Activated CD8-positive, alpha-beta memory T cell treated with anti-CD3 and anti-CD28 coated beads, Interleukin-2, amount 50 U/mL, for 48 hours (primary cell): ENCODE measurements at regions not wholly inside any gene's neighbourhood (a gene's known extent, or its start where the extent isn't known, plus 50 kb on each side); places are given as distances from the start of the nearest gene placed in this dataset.
A peak's percentile ranks its signal among the peaks of the same experiment; 100 is the strongest.

Source experiments
- DNase-seq: peaks from one replicate; pipeline ENCODE4 v3.0.0-alpha.2; 2020

DNA sequence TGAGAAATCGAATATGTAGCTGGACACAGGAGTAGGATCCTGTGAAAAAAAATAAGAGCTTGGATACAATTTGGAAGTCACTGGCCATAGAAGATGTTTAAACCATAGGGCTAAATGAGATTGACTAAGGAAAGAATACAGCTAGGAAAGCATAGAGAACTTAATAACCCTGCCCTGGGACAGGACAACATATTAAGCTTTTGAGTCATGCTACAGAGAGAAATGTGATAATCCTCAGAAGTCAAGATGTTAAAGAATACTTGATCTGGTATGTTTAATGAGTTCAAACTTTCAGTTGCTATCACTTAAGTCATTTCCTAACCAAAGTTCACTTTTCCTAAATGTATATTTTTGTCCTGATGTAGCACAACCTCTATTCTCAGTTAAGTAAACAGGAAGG, 154.6 kb upstream of the TSHZ2 start:
- DNase-seq = no peak

DNA sequence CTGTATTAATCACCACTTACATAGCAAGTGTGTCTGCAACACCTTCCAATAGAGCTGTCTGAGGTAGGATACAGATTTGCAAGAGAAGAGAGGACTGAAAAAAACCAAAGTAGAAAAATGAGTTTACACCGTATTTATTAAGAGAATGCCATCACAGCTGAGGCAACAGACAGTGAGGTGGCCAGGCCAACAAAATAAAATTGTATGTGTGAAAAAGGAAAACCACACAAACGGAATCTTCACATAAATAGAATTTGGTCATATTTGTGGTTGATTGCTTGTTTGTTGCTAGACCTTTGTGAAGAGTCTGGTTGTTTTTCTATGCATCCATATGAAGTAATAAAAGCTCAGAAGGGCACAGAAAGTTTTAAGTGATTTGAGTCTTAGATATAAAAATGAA, 157.8 kb upstream of the TSHZ2 start:
- DNase-seq = no peak

DNA sequence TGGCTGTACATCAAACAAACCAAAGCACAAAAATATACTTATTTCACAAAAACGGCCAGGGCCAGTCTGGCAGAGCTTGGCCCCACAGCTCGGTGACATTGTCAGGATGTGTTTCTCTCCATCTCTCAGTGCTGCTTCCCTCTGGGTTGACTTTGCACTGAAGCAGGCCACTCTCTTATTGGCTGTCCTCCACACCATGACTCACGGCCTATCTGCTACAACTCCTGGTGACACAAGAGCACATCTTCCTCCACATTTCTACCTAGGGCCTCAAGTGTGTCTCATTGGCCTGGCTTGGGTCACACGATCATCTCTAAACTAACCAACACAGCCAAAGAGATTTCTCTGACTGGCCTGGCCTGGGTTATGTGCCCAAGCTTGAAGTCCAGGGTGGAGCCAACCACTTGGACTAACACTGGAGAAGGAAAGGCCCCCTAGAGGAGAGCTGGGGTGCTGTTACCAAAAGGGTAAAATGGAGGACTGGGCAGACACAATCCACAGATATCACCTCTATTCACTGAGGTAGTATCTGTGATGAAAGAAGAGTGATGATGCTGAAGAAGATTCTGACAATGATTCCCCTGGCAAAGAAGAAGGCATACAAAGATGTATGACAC, 159.8 kb upstream of the TSHZ2 start:
- DNase-seq = no peak

DNA sequence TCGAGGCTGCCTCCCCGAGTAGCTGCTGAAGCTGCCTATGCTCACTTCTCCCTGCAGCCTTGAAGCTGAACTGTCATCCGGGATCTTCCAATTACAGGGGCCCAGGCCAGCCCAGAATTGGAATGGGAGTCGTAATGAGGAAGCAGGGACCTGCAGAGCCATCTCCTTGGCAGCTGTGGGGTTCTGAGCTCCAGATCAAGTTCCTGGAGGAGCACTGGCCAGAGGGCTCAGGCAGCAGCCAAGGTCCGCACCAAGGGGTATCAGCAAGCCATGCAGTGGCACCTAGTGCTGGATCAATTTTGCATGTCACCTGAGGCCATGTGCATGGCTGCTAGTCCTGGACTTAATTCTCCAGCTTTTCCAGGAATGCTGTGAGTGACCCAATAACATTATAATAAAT, 163.2 kb upstream of the TSHZ2 start:
- no peak for DNase-seq

DNA sequence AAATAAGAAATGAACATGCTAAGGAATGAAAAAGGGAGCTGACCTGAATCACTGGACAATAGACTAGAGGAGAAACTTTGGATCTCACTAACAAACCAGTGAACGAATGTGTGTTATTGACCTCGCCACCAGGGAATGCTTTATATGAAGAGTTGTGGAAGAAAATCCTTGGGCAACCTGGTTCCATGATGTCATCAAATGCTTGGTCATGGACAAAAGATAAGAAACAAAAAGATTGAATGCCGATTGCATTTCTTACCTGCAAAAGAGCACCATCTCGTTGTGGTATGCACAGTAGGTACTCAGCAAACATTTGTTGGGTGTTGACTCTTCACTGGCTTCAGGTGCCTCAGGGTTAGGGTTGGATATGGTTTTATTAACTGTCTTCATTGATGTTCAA, 165.2 kb upstream of the TSHZ2 start:
- DNase-seq = no peak

DNA sequence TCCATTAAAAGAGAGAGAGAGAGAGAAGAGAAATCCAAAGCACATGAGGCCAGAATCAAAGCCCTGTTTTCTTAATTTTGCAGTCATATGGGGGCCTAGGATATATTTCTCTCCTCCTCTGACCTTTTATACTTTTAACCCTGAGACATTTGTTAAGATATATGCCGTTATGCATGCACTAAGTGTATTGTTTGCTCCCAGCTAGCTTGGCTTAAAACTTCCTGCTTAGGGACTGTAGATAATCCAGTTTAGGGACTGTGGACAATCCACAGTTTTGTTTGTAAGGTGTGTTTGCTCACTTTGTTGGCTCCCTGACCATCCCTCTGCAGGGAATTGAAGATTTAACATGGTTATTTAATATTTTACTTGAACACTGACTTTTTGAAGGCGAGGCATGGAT, 166.3 kb upstream of the TSHZ2 start:
- no peak for DNase-seq

DNA sequence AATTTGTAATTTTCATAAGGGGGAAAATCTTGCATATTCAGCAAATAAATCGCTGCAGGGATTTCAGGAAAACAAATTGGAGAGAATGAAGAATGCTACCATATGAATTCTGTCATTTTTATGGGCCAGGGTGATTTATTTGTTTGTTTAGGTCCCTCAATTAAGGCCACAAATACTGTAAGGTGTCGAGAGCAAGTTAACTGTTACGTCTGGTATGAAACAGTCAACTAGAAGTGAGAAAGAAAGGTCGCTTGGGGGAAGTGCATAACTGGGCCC, 166.9 kb upstream of the TSHZ2 start:
- DNase-seq = no peak

DNA sequence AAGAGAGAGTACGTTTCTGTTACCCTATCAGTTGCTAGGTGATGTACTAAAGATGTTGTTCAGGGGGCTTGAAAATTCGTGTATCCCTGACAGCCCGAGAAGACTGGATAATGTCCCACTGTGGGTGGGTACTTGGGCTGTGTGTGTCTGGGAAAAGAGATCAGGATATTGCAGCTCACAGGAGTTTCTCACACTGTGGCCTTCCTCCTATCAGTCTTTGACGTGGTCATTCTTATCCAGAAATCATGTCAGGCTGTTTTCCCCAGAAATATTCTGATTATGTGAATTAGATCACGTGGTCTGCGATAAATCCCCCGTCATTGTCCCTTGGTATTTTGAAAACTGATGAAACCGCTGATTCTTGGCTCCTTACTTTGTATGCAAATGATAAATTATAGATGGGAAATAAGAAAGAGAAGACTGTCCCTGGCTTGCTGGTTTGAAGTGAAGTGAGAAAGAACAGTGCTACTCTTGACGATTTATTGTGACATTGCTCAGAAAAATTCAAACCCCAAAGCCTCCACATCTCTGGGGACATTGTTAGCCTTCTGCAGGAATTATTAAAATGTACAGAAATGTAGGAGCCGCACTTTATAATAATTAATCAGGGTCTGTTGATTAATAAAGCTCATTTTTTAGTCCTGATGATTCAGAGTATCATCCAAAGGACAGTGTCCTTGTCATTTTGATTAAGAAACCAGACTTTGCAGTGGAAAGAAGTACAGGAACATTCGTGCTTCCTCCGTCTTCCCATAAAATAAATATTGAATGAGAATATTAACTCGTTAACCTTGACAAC, 167.5 kb upstream of the TSHZ2 start:
- no peak for DNase-seq

DNA sequence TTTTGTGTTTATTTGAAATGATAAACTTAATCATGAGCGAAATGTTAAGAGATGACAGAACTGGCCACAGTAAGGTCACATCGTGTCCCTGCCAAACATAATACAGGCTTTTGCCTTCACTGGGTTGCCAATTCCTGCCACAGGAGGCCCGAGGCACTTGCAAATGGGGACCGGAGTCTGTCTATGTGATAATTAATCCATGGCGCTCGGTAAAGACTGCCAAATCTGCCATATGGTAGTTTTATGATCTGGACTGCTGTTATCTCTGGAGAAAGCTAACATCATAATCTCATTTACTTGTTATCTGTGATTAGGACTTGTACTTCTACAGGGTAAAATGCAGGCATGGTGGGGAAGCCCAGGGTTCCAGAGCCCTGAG, 170.5 kb upstream of the TSHZ2 start:
- DNase-seq = no peak

DNA sequence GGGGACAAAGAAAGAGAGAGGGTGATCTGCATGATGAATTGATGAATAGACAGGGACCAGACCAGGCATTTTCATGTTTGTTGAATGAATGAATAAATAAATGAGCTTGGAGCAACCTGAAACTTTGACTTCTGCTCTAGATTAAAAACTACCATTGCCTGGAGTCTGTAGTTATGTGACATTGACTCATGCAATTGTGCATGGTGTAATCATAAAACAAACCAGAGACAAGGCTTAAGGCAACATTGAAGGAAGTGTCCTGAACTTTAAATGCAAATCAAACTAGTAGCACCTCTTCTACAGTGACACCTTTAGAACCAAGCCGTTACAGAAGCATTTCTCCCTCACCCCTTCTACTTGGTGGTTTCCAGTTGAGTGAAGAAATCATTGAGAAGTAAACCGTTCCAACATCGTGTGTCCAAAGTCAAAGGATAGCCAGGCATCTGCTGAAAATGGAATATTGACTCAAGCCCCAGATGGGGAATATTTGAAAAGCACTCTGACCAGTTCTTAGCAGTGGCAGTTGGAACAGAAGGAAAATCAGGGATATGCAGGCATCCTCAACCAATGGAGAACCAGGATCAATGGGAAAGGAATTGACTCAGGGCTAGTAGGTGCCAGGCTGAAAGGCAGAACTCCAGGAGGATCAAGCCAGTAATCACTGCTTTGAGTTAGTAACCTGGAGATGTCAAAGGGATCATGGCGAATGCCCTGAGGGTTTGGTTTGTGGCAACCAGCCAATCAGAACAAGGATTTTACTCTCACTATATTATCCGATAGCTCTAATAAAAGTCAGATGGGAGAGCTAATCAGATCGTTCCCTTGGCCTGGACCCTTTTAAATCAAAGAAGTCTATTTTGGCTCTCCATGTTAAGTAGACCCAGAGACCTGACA, 171.2 kb upstream of the TSHZ2 start:
- DNase-seq = no peak

DNA sequence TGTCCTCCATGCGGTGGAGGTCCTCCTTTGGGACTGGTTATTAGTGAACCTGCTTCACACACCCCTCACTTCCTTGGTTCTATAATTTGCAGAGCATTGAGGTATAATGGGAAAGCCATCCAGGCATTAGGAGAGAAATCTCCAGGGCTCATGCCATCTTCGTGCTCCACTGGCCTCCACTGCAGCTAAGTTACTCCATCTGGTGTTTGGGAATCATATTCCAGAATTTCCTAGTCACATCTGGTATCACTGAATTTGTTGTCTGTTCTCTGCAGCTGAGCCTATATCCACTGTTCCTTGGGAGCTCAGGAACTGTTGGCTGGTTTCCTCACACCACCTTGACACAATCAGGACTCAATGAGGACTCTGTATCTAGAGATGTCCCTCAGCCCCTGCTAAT, 173.0 kb upstream of the TSHZ2 start:
- DNase-seq = no peak

DNA sequence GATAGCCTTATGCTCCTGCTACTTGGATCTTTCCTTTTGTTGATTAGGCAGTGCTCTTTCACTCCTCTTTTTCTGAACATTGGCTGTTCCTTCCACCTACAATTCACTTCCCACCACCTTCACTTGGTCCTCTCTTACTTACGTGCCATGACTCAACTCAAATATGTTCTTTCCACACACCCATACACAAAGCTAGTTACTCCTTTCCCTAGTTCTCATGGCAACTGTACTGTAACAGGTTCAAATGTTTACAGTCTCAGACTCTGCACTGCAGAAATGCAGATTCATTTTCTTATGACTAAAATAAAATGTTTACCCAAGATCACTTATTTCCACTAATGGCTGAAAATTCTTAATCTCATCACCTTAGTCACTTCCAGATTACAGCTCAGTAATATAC, 174.0 kb upstream of the TSHZ2 start:
- no peak for DNase-seq

DNA sequence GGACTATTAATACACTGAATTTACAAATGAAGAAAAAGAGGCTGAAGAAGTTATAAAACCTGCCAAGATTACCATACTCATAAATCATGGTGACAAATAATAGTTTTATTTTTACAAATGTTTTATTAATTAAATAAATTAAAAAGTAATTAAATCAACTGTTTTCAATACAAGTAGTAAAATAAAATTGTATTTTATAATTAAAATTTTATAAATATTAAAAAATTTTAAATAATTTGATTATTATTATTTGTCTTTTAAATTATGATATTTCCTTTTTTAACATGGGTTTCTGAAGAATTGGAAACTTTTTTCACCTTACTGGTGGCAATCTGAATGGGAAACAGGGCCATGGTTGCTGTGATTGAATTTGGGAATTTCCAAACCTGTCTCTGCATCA, 177.3 kb upstream of the TSHZ2 start:
- DNase-seq = no peak

DNA sequence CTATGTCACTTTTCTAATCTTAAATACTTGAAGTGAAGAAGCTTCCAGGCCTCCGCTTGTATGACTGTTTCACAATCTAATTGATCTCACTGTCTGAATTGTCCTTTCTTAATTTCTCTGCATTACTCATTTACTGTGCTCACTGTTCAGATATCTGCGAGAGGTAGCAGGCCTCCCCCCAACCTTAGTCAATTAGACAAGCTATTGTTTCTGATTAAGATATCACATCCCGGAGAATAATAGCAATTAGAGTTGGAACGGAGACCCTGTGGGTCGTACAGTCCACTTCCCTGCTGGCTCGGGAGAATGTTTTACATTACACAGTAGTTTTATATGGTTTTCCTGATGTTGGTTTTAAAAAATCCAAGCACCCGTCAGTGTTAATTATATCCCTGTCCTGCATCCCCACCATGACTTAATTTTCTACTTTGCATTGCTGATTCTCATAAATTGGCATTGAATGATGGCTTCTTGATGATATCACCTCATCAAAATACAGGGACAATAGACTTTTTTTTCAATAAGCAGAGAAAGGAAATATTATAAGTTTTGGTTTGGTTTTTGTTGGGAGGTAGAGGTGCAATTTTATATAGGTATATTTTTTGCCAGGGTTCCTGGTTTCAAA, 178.7 kb upstream of the TSHZ2 start:
- DNase-seq = no peak

DNA sequence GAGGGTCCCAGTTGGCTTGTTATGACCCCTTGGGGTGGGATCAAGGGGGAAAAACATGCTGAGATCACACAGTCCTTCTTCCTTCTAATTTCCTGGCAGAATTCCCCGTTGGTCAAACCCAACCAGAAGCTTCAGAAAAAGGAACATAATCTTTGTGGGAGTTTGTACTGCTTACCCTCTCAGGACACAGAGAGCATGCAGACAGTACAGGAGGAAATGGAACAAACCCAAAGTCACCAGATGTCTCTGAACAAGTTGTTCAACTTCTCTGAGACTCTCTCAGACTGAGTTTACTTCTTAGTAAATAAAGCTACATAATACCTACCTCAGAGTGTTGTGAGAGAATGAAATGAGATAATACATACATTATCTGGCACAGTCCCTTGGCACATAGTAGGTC, 181.1 kb upstream of the TSHZ2 start:
- no peak for DNase-seq

DNA sequence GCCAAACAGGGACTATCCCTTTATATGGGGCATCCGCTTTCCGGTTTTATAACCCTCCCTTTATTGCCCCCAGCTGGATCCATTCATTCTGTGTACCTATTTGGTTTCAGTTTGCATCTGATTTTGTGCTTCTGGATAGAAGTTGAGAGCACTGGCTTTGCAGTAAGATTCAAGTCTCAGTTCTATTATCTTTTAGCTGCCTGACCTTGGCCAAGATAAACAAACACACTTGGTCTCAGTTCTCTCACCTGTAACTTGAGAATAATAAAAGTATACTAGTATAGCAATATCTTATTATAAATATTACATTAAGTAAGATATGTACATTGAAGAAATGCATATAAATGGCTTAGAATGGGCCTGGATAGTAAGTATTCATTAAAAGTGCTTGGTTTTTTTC, 182.4 kb upstream of the TSHZ2 start:
- no peak for DNase-seq

DNA sequence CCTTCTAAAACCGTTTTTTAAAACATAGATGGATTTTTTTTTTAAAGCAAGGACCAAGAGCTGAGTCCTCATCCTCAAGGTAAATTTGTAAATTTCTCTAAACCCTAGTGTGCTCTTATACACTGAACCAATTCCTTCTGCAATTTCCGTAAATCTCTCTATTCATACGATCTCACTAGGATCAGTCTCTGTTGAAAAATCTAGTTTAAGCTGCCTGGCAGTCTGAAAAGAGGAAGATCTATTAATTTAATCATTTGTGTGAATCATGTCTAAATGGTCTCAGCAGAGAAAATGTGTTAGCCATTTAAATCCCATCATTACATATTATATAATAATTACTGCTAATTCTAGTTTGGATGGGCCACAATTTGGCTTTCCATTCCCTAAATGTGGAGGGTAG, 184.2 kb upstream of the TSHZ2 start:
- DNase-seq = no peak

DNA sequence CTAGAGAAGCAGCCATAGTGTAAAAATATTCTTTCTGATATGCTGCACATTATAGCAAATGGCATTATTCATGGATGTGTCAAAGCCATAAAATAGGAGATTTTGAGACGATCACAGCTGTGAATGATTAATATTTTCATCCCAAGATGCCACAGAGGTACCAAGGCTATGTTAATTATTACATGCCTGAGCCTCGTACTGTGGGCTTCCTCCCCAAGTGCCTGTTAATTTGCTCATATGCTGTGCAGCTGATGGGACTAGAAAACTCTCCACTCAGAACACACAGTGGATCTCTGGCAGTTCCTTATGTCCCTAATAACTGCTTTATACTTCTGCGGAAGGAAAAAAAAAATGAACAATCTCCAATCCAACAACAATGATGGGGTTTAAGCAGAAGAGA, 184.9 kb upstream of the TSHZ2 start:
- DNase-seq = no peak

DNA sequence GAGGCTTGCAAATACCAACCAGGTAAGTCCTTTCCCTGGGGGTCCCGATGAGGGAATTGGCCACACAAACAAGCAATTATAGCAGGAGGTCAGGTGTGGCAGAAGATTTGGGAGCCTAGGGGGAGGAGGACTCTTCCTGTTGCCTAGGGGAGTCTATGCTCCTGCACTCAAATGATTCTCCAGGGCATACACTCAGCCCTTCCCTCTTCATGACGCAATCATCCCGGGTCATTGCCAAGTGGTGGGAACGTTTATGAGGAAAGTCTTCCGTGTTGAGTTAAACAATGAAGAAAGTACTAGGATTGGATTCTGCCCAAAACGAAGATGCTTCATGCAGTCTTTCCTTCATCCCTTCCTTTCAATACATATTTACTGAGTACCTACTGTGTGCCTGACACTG, 186.5 kb upstream of the TSHZ2 start:
- no peak for DNase-seq

DNA sequence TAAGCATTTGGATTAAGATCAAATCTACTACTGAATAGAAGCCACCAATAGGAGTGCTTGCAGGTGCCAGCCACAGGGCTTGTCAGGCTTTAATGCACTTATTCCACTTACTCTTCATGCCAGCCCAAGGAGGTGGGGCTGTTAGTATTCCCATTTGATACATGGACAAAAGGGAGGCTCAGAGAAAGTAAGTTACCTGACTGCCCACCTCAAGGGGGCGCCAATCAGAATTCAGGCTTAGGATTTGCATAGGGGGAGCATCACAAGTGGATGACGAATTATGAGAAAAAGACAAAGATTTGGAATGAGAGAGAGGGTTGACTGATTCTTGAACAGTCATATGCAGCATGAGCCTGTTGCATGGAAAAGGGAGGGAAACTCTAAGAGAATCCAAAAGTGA, 188.4 kb upstream of the TSHZ2 start:
- peak; percentile 54 for DNase-seq

DNA sequence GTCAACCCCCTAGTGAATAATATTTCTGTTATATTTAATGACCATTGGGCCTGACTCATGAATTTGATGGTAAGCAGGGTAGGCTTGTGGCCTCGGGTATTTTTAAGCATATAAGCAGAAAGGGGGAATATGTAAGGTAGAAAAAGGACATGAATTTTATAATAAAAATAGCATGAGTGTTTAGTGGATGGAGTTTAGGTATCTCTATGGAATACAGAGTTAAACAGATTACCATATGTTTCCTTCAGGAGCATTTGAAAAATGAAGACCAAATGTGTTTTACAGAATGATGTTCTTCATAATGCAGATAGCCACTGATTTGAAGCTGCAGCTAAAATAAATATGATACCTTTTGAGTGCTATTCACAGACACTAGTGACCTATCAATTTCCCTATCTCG, 191.7 kb upstream of the TSHZ2 start:
- no peak for DNase-seq

DNA sequence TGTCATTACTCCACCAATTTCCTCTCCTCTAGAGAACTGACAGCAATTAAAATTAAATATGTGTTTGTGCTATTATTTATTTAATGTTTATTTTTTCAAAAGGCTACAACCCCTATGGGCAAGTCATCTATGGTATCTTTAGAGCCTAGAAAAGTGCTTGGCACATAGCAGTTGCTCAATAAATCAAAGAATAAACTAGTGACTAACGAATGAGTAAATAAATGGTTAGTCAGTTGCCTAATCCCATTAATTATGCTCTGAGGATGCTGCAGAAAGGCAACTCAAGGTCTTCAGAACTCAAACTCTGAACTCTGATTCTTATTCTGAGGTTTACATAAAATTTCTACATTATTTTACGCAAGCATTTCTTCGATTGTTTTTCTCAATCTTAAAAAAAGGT, 193.0 kb upstream of the TSHZ2 start:
- no peak for DNase-seq

DNA sequence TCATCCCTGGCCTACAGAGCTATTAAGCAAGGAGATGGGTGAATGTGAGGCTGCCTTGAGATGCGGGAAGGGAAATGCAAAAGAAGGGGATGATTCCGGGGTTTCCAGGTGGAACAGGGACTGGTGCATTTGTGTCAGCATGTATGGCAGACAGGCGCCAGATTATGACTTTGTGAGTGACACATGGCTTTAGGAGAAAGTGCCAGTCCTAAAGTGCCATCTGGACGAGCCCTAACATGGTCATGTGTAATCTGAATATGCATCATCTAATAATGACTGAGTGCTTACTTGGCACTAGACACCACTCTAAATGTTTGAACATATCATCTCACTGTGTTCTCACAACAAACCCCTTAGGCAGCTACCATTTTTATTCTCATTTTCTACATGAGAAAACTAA, 195.0 kb upstream of the TSHZ2 start:
- DNase-seq = no peak

DNA sequence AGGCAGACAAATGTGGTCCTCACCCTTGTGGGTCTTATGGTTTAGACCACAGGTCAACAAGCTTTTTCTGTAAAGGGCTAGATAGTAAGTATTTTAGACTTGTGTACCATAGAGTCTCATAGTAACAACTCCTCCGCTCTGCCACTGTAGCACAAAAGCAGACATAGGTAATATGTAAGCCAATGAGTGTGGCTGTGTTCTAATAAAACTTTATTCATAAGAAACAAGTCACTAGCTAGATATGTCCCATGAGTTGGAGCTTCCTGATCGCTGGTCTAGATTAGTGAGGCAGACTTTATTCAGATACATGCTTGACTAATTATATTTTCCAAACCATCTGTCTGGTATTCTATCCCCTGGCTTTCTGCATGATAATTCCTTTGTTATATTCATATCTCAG, 196.4 kb upstream of the TSHZ2 start:
- no peak for DNase-seq
